Gastroesophageal sphincter (tissue), 3 donors: ENCODE measurements at regions not wholly inside any gene's neighbourhood (a gene's known extent, or its start where the extent isn't known, plus 50 kb on each side); places are given as distances from the start of the nearest gene placed in this dataset.

Experiments used
- CTCF ChIP-seq, 4 experiments: fragments of 200-600 bp in 2 of 4; fragments of 450-650 bp in 2 of 4; sonication (generic) in 1 of 4; IDR thresholded peaks; one replicate each; pipeline ENCODE4 v1.5.1; 2017 to 2019; ENCODE audit warnings: antibody characterized with exemption in 4 of 4, mild to moderate bottlenecking in 2 of 4, moderate library complexity in 2 of 4
- EP300 ChIP-seq: sonication (generic); formaldehyde crosslinking; IDR thresholded peaks from one replicate; pipeline ENCODE4 v1.6.1; 2017; ENCODE audit warnings: antibody characterized with exemption, mild to moderate bottlenecking
- POLR2A ChIP-seq, 2 donors: fragments of 450-650 bp; IDR thresholded peaks; one replicate each; pipeline ENCODE4 v1.6.1; 2017; ENCODE audit warnings: antibody characterized with exemption in 2 of 2, mild to moderate bottlenecking in 2 of 2, moderate library complexity in 1 of 2

- TF ChIP-seq POLR2A (IDR thresholded peaks at IDR 0.05) (no peak), CTCF (IDR thresholded peaks at IDR 0.05) (no peak), EP300 (no peak)
Measured at GRCh38 chr10:123509338-123509737, 156.8 kb upstream of the GPR26 start.
